ENCODE measurements at regions not wholly inside any gene's neighbourhood (a gene's known extent, or its start where the extent isn't known, plus 50 kb on each side); places are given as distances from the start of the nearest gene placed in this dataset.
"Not testable (repeated sequence)": the region's sequence is repeated elsewhere in the genome, so short reads cannot be mapped to it uniquely, and the experiment has no call there.

DNA sequence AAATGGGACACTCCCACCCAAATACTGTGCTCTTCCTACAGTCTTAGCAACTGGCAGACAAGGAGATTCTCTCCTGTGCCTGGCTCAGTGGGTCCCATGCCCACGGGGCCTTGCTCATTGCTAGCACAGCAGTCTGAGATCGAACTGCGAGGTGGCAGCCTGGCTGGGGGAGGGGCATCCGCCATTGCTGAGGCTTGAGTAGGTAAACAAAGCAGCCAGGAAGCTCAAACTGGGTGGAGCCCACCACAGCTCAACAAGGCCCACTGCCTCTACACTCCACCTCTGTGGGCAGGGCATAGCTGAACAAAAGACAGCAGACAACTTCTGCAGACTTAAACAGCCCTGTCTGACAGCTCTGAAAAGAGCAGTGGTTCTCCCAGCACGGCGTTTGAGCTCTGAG, 174.8 kb downstream of the COL12A1 start:
- H3K27ac ChIP-seq (ENCODE audit: low read depth in 2 of 2, low read length in 2 of 2); H3K36me3 ChIP-seq (ENCODE audit: control insufficient read depth in 2 of 2, insufficient read depth in 2 of 2, low read length in 2 of 2); H3K9ac ChIP-seq (ENCODE audit: low read depth in 1 of 2, low read length in 2 of 2); H3K4me1 ChIP-seq (ENCODE audit: control insufficient read depth in 2 of 2, insufficient read depth in 2 of 2, low read length in 2 of 2); H3K27me3 ChIP-seq (ENCODE audit: control insufficient read depth in 2 of 2, insufficient read depth in 2 of 2, low read length in 2 of 2); H3K9me3 ChIP-seq (ENCODE audit: control insufficient read depth in 2 of 2, low read length in 2 of 2); H3K4me3 ChIP-seq (ENCODE audit: low read length in 2 of 2): not testable (repeated sequence)

DNA sequence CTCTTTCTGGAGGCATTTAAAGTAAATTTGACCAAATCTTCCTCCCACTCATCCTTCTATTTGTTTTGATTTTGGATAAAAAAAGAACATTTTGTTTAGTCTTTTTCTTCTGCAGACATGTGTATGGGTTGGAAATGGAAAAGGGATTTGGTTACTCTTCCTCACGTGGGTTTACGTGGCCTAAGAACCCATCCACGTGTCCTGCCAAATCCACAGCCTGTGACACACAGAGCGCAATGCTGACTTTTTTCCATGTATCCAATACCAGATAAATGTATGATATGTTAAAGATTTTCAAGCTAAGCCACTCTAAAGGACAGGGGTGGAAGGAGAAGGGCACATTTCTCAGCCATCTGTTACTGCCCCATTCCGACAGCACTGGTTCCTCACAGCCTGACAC, 176.5 kb downstream of the COL12A1 start:
- Histone ChIP-seq H3K9ac (ENCODE audit: low read depth in 1 of 2, low read length in 2 of 2) (no peak overlapping the region), H3K4me3 (ENCODE audit: low read length in 2 of 2) (no peak overlapping the region), H3K27ac (ENCODE audit: low read depth in 2 of 2, low read length in 2 of 2) (no peak overlapping the region), H3K27me3 (ENCODE audit: control insufficient read depth in 2 of 2, insufficient read depth in 2 of 2, low read length in 2 of 2) (no peaks in the 10 kb centered on the region), H3K36me3 (ENCODE audit: control insufficient read depth in 2 of 2, insufficient read depth in 2 of 2, low read length in 2 of 2) (no peaks in the 10 kb centered on the region), H3K9me3 (ENCODE audit: control insufficient read depth in 2 of 2, low read length in 2 of 2) (no peaks in the 10 kb centered on the region), H3K4me1 (ENCODE audit: control insufficient read depth in 2 of 2, insufficient read depth in 2 of 2, low read length in 2 of 2) (no peaks in the 10 kb centered on the region)

DNA sequence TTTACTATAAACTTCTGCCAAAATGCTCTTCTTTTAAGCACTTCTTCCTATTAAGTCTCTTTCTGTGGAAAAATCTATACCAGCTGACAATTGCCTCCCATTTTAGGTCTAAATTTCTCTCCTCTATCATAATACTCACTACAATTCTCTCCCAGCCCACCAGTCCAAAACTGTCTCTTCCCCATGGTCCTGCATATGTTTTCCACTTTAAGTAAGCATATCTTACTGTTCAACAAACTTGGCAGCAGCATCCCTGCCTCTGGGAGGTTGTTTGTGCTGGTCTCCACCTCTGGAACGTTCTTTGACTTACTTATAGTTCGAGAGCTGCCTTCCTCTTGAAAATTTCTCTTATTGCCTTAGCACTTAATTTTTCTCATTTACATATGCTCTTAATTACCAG, 180.5 kb downstream of the COL12A1 start:
- H3K9ac ChIP-seq (ENCODE audit: low read depth in 1 of 2, low read length in 2 of 2), result no peak overlapping the region
- H3K27ac ChIP-seq (ENCODE audit: low read depth in 2 of 2, low read length in 2 of 2), result no peak overlapping the region
- no peaks in the 10 kb centered on the region for H3K36me3 ChIP-seq (ENCODE audit: control insufficient read depth in 2 of 2, insufficient read depth in 2 of 2, low read length in 2 of 2)
- H3K4me3 ChIP-seq (ENCODE audit: low read length in 2 of 2), result no peak overlapping the region
- H3K27me3 ChIP-seq (ENCODE audit: control insufficient read depth in 2 of 2, insufficient read depth in 2 of 2, low read length in 2 of 2), result no peaks in the 10 kb centered on the region
- H3K9me3 ChIP-seq (ENCODE audit: control insufficient read depth in 2 of 2, low read length in 2 of 2), result no peaks in the 10 kb centered on the region
- H3K4me1 ChIP-seq (ENCODE audit: control insufficient read depth in 2 of 2, insufficient read depth in 2 of 2, low read length in 2 of 2), result no peaks in the 10 kb centered on the region

DNA sequence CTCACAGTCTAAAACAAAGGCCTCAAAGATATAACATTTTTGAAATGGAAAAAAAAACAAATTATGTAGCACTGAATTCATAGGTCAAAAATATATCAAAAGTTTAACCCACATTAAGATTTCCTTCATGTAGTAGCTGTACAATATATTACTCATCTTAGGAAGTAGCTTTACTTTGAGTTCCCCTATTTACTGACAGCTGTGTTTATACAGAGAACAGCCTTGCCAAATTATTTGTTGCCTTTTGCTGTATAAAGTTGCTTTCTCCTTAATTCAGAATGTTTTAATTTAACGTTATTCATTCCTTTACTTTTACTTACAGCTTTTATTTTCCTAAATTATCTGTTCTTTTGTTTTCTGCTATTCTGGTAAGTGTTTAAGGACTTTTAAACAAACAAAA, 181.0 kb downstream of the COL12A1 start:
- Histone ChIP-seq H3K9ac (ENCODE audit: low read depth in 1 of 2, low read length in 2 of 2) (no peak overlapping the region), H3K4me1 (ENCODE audit: control insufficient read depth in 2 of 2, insufficient read depth in 2 of 2, low read length in 2 of 2) (no peaks in the 10 kb centered on the region), H3K4me3 (ENCODE audit: low read length in 2 of 2) (no peak overlapping the region), H3K36me3 (ENCODE audit: control insufficient read depth in 2 of 2, insufficient read depth in 2 of 2, low read length in 2 of 2) (no peaks in the 10 kb centered on the region), H3K9me3 (ENCODE audit: control insufficient read depth in 2 of 2, low read length in 2 of 2) (no peaks in the 10 kb centered on the region), H3K27me3 (ENCODE audit: control insufficient read depth in 2 of 2, insufficient read depth in 2 of 2, low read length in 2 of 2) (no peaks in the 10 kb centered on the region), H3K27ac (ENCODE audit: low read depth in 2 of 2, low read length in 2 of 2) (no peak overlapping the region)

DNA sequence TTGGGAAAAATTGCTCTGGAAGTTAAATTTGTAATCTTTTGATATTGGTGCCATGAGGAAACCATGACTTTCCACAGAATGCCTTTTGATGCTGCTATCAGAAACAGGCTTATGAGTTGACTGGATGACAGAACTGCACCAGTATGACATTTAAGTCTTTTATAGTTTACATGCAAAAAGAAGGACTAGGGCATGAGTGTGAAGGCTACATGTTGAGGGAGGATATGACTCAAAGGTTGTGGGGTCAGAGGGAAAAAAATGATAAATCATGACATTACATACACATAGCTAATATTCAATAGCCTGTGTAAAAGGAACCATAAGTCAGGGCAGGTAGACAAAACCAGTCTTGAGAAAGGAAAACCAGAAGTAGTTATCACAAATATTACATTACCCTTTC, 182.2 kb downstream of the COL12A1 start:
- no peaks in the 10 kb centered on the region for H3K27me3 ChIP-seq (ENCODE audit: control insufficient read depth in 2 of 2, insufficient read depth in 2 of 2, low read length in 2 of 2)
- no peak overlapping the region for H3K9ac ChIP-seq (ENCODE audit: low read depth in 1 of 2, low read length in 2 of 2)
- no peaks in the 10 kb centered on the region for H3K9me3 ChIP-seq (ENCODE audit: control insufficient read depth in 2 of 2, low read length in 2 of 2)
- no peak overlapping the region for H3K27ac ChIP-seq (ENCODE audit: low read depth in 2 of 2, low read length in 2 of 2)
- H3K36me3 ChIP-seq (ENCODE audit: control insufficient read depth in 2 of 2, insufficient read depth in 2 of 2, low read length in 2 of 2), result no peaks in the 10 kb centered on the region
- no peak overlapping the region for H3K4me3 ChIP-seq (ENCODE audit: low read length in 2 of 2)
- no peaks in the 10 kb centered on the region for H3K4me1 ChIP-seq (ENCODE audit: control insufficient read depth in 2 of 2, insufficient read depth in 2 of 2, low read length in 2 of 2)

DNA sequence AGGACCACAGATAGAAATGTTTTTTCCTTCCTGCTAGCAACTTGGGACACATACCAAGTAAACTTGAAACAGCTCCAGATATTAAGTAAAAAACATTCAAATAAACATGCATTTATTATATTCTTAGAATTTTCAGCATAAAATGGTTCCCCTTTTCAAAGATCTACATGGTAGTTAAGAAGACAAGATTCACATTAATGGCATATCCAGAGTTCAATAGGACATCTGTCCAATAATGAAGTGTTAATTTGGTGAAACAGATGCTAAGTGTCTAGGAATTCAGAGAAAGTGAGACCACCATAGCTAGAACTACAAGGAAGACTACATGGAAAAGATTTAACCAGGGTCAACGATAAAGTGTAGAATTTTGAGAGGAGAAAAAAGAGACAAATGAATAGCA, 184.9 kb downstream of the COL12A1 start:
- H3K9ac ChIP-seq (ENCODE audit: low read depth in 1 of 2, low read length in 2 of 2), result no peak overlapping the region
- no peak overlapping the region for H3K27ac ChIP-seq (ENCODE audit: low read depth in 2 of 2, low read length in 2 of 2)
- no peak overlapping the region for H3K4me3 ChIP-seq (ENCODE audit: low read length in 2 of 2)
- no peaks in the 10 kb centered on the region for H3K9me3 ChIP-seq (ENCODE audit: control insufficient read depth in 2 of 2, low read length in 2 of 2)
- no peaks in the 10 kb centered on the region for H3K4me1 ChIP-seq (ENCODE audit: control insufficient read depth in 2 of 2, insufficient read depth in 2 of 2, low read length in 2 of 2)
- no peaks in the 10 kb centered on the region for H3K36me3 ChIP-seq (ENCODE audit: control insufficient read depth in 2 of 2, insufficient read depth in 2 of 2, low read length in 2 of 2)
- no peaks in the 10 kb centered on the region for H3K27me3 ChIP-seq (ENCODE audit: control insufficient read depth in 2 of 2, insufficient read depth in 2 of 2, low read length in 2 of 2)

DNA sequence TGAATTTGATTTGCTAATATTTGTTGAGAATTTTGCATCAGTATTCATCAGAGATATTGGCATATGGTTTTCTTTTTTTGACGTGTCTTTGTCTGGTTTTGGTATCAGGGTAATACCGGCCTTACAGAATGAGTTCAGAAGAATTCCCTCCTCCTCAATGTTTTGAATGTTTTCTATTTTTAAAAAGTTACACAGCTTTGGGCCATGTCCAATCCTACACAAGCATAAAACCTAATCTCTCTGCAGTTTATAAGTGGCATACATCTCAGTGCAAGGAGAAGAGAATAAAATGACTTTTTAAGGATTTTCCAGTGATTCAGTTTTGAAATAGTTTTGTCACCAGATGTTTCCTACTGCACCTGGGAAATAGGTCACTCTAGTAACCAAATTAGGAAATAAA, 185.5 kb downstream of the COL12A1 start:
- Histone ChIP-seq H3K27ac (ENCODE audit: low read depth in 2 of 2, low read length in 2 of 2) (no peak overlapping the region), H3K4me1 (ENCODE audit: control insufficient read depth in 2 of 2, insufficient read depth in 2 of 2, low read length in 2 of 2) (no peaks in the 10 kb centered on the region), H3K9me3 (ENCODE audit: control insufficient read depth in 2 of 2, low read length in 2 of 2) (no peaks in the 10 kb centered on the region), H3K36me3 (ENCODE audit: control insufficient read depth in 2 of 2, insufficient read depth in 2 of 2, low read length in 2 of 2) (no peaks in the 10 kb centered on the region), H3K27me3 (ENCODE audit: control insufficient read depth in 2 of 2, insufficient read depth in 2 of 2, low read length in 2 of 2) (no peaks in the 10 kb centered on the region), H3K4me3 (ENCODE audit: low read length in 2 of 2) (no peak overlapping the region), H3K9ac (ENCODE audit: low read depth in 1 of 2, low read length in 2 of 2) (no peak overlapping the region)

DNA sequence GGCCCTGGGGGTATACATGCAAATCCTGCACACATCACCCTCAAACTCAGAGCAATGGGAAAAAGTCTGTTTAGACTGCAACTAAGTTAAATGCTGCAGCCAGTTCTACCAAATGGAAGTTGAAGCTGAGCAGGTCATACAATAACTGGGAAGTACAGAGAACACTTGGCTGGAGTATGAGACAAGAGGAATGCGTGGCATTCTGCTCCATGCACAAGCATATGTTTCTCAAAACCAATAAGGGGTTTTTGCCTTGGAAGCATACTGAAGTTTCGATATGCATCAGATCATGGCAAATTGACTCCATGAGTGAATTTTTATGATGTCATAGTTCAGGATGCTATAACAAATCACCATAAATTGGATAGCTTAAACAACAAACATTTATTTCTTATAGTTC, 193.8 kb downstream of the COL12A1 start:
- no peak overlapping the region for H3K4me3 ChIP-seq (ENCODE audit: low read length in 2 of 2)
- no peaks in the 10 kb centered on the region for H3K36me3 ChIP-seq (ENCODE audit: control insufficient read depth in 2 of 2, insufficient read depth in 2 of 2, low read length in 2 of 2)
- H3K27ac ChIP-seq (ENCODE audit: low read depth in 2 of 2, low read length in 2 of 2), result no peak overlapping the region
- no peak overlapping the region for H3K9ac ChIP-seq (ENCODE audit: low read depth in 1 of 2, low read length in 2 of 2)
- no peaks in the 10 kb centered on the region for H3K4me1 ChIP-seq (ENCODE audit: control insufficient read depth in 2 of 2, insufficient read depth in 2 of 2, low read length in 2 of 2)
- H3K27me3 ChIP-seq (ENCODE audit: control insufficient read depth in 2 of 2, insufficient read depth in 2 of 2, low read length in 2 of 2), result no peaks in the 10 kb centered on the region
- no peaks in the 10 kb centered on the region for H3K9me3 ChIP-seq (ENCODE audit: control insufficient read depth in 2 of 2, low read length in 2 of 2)

DNA sequence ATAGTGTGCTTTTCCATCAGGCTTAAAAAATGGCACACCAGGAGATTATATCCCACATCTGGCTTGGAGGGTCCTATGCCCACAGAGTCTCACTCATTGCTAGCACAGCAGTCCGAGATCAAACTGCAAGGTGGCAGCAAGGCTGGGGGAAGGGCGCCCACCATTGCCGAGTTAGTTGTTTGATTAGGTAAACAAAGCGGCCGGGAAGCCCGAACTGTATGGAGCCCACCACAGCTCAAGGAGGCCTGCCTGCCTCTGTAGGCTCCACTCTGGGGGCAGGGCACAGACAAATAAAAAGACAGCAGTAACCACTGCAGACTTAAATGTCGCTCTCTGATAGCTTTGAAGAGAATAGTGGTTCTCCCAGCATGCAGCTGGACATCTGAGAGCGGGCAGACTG, 201.9 kb downstream of the COL12A1 start:
- H3K9ac ChIP-seq (ENCODE audit: low read depth in 1 of 2, low read length in 2 of 2); H3K4me1 ChIP-seq (ENCODE audit: control insufficient read depth in 2 of 2, insufficient read depth in 2 of 2, low read length in 2 of 2); H3K9me3 ChIP-seq (ENCODE audit: control insufficient read depth in 2 of 2, low read length in 2 of 2); H3K36me3 ChIP-seq (ENCODE audit: control insufficient read depth in 2 of 2, insufficient read depth in 2 of 2, low read length in 2 of 2); H3K4me3 ChIP-seq (ENCODE audit: low read length in 2 of 2); H3K27me3 ChIP-seq (ENCODE audit: control insufficient read depth in 2 of 2, insufficient read depth in 2 of 2, low read length in 2 of 2); H3K27ac ChIP-seq (ENCODE audit: low read depth in 2 of 2, low read length in 2 of 2): not testable (repeated sequence)

DNA sequence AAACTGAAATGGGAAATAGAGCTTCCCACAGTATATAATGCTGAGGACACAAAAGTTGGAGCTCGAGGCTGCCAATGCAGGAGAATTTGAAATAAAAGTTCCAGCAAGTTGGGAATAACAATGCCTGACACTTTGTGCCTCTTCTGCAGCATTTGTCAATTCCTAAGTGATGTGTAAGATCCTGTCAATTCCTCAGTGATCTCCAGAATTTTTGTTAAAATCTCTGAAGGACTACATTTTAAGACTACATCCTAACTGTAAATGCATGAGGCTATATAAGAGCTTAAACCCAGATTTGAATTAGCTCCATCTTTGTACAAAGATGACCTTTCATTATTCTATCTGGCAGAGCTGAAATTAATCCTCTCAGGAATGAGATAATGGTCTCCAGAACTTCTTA, 208.2 kb downstream of the COL12A1 start:
- Histone ChIP-seq H3K27me3 (ENCODE audit: control insufficient read depth in 2 of 2, insufficient read depth in 2 of 2, low read length in 2 of 2) (no peaks in the 10 kb centered on the region), H3K9me3 (ENCODE audit: control insufficient read depth in 2 of 2, low read length in 2 of 2) (no peaks in the 10 kb centered on the region), H3K27ac (ENCODE audit: low read depth in 2 of 2, low read length in 2 of 2) (no peak overlapping the region), H3K4me1 (ENCODE audit: control insufficient read depth in 2 of 2, insufficient read depth in 2 of 2, low read length in 2 of 2) (no peaks in the 10 kb centered on the region), H3K9ac (ENCODE audit: low read depth in 1 of 2, low read length in 2 of 2) (no peak overlapping the region), H3K36me3 (ENCODE audit: control insufficient read depth in 2 of 2, insufficient read depth in 2 of 2, low read length in 2 of 2) (no peaks in the 10 kb centered on the region), H3K4me3 (ENCODE audit: low read length in 2 of 2) (no peak overlapping the region)

DNA sequence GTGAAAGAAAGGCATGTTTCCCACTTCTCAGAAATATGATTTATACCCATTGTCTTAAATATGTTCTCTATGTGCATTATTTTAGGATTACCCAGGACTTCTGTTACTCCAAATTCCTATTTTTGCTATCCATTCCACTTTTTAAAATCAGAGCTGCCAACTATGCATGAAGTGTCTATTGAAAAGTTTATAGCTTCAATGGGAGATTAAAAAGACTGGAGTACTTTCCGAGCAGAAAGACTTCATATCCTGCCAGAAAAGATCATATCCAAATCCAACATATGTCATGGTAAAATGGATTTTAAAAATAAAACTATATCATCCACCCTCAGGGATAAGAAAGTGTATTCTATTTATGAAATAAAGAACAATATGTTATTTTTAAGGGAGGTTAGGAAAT, 212.7 kb downstream of the COL12A1 start:
- no peaks in the 10 kb centered on the region for H3K9me3 ChIP-seq (ENCODE audit: control insufficient read depth in 2 of 2, low read length in 2 of 2)
- no peaks in the 10 kb centered on the region for H3K4me1 ChIP-seq (ENCODE audit: control insufficient read depth in 2 of 2, insufficient read depth in 2 of 2, low read length in 2 of 2)
- no peak overlapping the region for H3K27ac ChIP-seq (ENCODE audit: low read depth in 2 of 2, low read length in 2 of 2)
- H3K4me3 ChIP-seq (ENCODE audit: low read length in 2 of 2), result no peak overlapping the region
- H3K9ac ChIP-seq (ENCODE audit: low read depth in 1 of 2, low read length in 2 of 2), result no peak overlapping the region
- no peaks in the 10 kb centered on the region for H3K27me3 ChIP-seq (ENCODE audit: control insufficient read depth in 2 of 2, insufficient read depth in 2 of 2, low read length in 2 of 2)
- H3K36me3 ChIP-seq (ENCODE audit: control insufficient read depth in 2 of 2, insufficient read depth in 2 of 2, low read length in 2 of 2), result no peaks in the 10 kb centered on the region
